AG04450 (cell line): ENCODE measurements at regions not wholly inside any gene's neighbourhood (a gene's known extent, or its start where the extent isn't known, plus 50 kb on each side); places are given as distances from the start of the nearest gene placed in this dataset.

Source experiments
- CTCF ChIA-PET: fragments of 300-600, 350-600 bp; formaldehyde crosslinking; extraction: SDS; loops from one replicate; lab custom pipeline; 2022; ENCODE audit warnings: antibody characterized with exemption, inconsistent platforms; lab: Charles Lee
- POLR2A ChIA-PET: fragments of 350-600 bp; formaldehyde crosslinking; extraction: SDS; loops from one replicate; lab custom pipeline; 2021; ENCODE audit warnings: antibody characterized with exemption, inconsistent platforms; lab: Yijun Ruan, JAX
- DNase-seq: peaks from one replicate; pipeline ENCODE4 v3.0.0-alpha.2; 2011; ENCODE audit warnings: low read depth, low spot score
- H3K27ac ChIP-seq: one replicate; pipeline ENCODE4 v1.5.1; 2012; ENCODE audit warnings: low read depth, low read length, control low read depth
- H3K27me3 ChIP-seq: one replicate; pipeline ENCODE4 v1.6.0; 2012; ENCODE audit warnings: low read length; ENCODE audit not compliant: control insufficient read depth, insufficient read depth
- H3K4me3 ChIP-seq: 2 replicates; pipeline ENCODE4 v1.5.1; 2011; ENCODE audit warnings: mild to moderate bottlenecking, low read depth, low read length, control low read depth
- H3K9me3 ChIP-seq: 2 replicates; pipeline ENCODE4 v1.5.1; 2012; ENCODE audit warnings: low read length; ENCODE audit not compliant: control insufficient read depth, insufficient read depth
- CTCF ChIP-seq: IDR thresholded peaks from 2 replicates; pipeline ENCODE4 v1.5.1; 2011; ENCODE audit warnings: low read depth, low read length, control low read depth, inconsistent platforms

DNA sequence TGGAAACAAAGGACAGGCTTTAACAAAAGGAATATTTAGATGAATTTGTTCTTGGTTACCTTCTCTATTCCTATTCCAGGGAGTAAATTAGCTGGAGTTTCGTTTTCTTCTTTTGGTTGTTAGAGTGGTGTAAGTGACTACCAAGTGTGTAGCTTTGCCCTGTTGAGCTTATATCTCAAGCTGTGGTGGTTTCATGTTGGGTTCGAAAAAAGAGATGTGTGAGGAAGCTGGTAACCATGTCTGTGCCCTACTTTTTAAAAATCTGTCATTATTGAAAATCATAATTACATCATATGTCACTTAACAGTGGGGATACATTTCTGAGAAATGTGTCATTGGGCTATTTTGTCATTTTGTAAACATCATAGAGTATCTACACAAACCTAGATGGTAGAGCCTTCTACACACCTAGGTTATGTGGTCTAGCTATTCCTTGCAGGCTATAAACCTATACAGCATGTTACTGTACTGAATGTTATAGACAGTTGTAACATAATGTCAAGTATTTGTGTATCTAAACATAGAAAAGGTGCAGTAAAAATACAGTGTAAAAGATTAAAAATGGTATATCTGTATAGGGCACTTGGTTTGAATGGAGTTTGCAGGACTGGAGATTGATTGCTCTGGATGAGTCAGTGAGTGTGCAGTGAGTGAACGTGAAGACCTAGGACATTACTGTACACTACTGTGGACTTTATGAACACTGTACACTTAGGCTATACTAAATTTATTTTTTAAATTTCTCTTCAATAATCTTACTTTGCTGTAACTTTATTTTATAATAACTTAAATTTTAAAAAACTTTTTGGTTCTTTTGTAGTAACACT lies 90.4 kb downstream of the SEPTIN7 start:
- H3K27ac ChIP-seq, result no peak overlapping the region
- H3K9me3 ChIP-seq, result no peaks in the 10 kb centered on the region
- no peaks in the 10 kb centered on the region for H3K27me3 ChIP-seq
- ChIA-PET POLR2A (no interaction called here), CTCF (interaction anchor here (0.7 to 1.6 kb wide), 4 partner anchors 16 to 428 kb away, joined by 3 to 4 read pairs (median 3); no protein-coding TSS in a partner anchor)
- no peak for DNase-seq
- no peak overlapping the region for H3K4me3 ChIP-seq
- no peak for TF ChIP-seq CTCF

- ChIA-PET CTCF (no interaction called here), POLR2A (no interaction called here)
- no peak for DNase-seq
- TF ChIP-seq CTCF, result no peak
- H3K4me3 ChIP-seq, result no peak overlapping the region
- no peaks in the 10 kb centered on the region for H3K9me3 ChIP-seq
- no peak overlapping the region for H3K27ac ChIP-seq
- H3K27me3 ChIP-seq, result no peaks in the 10 kb centered on the region
Observed at GRCh38 chr7:35893649-35894048, 92.8 kb downstream of the SEPTIN7 start.

- no peaks in the 10 kb centered on the region for H3K27me3 ChIP-seq
- H3K27ac ChIP-seq, result no peak overlapping the region
- CTCF ChIA-PET, result interaction anchor here (0.6 to 2.0 kb wide), 2 partner anchors 12 to 185 kb away, joined by 3 to 6 read pairs; no protein-coding TSS in a partner anchor
- DNase-seq, result no peak
- H3K4me3 ChIP-seq, result no peak overlapping the region
- H3K9me3 ChIP-seq, result no peaks in the 10 kb centered on the region
- TF ChIP-seq CTCF, result no peak
- POLR2A ChIA-PET, result no interaction called here
Observed at GRCh38 chr7:35894721-35895120, 93.9 kb downstream of the SEPTIN7 start.

DNA sequence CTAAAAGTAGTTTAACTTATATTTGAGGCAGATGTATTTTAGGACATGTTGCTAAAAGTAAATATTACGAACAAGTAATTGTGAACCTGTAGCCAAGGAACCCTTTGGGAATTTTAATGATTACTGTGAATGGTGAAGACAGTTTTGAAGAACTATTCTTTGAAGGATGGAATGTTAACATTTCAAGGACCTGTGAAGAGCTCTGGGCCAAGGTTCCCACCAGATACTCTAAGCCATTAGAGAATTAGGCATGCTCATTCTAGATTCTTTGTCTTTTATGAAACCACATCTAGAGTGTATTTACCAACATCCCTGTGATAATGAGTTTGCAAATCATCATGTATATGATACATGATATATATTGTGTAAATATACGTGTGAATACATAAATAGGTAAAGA lies 99.8 kb downstream of the SEPTIN7 start:
- ChIA-PET CTCF (interaction anchor here (1.9 kb wide), 1 partner anchor 191 kb away, joined by 5 read pairs; no protein-coding TSS in a partner anchor), POLR2A (no interaction called here)
- Histone ChIP-seq H3K27me3 (no peaks in the 10 kb centered on the region), H3K9me3 (no peaks in the 10 kb centered on the region), H3K4me3 (no peak overlapping the region), H3K27ac (no peak overlapping the region)
- TF ChIP-seq CTCF, result no peak
- DNase-seq, result no peak

DNA sequence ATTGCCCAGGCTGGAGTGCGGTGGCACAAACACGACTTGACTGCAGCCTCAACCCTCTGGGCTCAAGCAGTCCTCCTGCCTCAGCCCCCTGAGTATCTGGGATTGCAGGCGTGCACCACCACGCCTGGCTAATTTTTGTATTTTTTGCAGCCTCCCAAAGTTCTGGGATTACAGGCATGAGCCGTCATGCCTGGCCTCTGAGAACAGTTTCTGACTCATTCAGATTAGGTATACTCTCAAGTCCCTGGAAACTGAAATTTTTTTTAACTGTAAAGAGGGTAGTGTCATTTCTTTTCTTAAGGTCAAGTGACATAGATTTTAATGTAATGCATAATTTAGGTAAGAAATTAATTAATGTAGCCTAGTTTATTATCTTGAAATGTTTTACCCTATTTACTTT lies 104.7 kb downstream of the SEPTIN7 start:
- TF ChIP-seq CTCF, result no peak
- H3K27ac ChIP-seq, result no peak overlapping the region
- no peaks in the 10 kb centered on the region for H3K9me3 ChIP-seq
- H3K4me3 ChIP-seq, result no peak overlapping the region
- CTCF ChIA-PET, result interaction anchor here (0.7 to 2.1 kb wide), 3 partner anchors 104 to 196 kb away, joined by 3 to 23 read pairs (median 4); partner anchors contain the start of gene SEPTIN7
- no peak for DNase-seq
- POLR2A ChIA-PET, result no interaction called here
- H3K27me3 ChIP-seq, result no peaks in the 10 kb centered on the region
